Spinal cord (tissue), 9 donors: ENCODE measurements at regions not wholly inside any gene's neighbourhood (a gene's known extent, or its start where the extent isn't known, plus 50 kb on each side); places are given as distances from the start of the nearest gene placed in this dataset.

ENCODE experiments used
- DNase-seq, 6 donors: peaks; one replicate each; pipeline versions ENCODE4 v3.0.0 to v3.0.0-alpha.2; 2013 to 2015; ENCODE audit warnings: low spot score in 6 of 6, low read depth in 4 of 6
- H3K27ac ChIP-seq: one replicate; pipeline ENCODE4 v1.5.1; 2013; ENCODE audit warnings: low read depth, low read length, control low read depth
- H3K27me3 ChIP-seq: one replicate; pipeline ENCODE4 v1.6.1; 2013; ENCODE audit warnings: low read length; ENCODE audit not compliant: control insufficient read depth, insufficient read depth
- H3K36me3 ChIP-seq: one replicate; pipeline ENCODE4 v1.6.1; 2013; ENCODE audit warnings: low read length; ENCODE audit not compliant: control insufficient read depth, insufficient read depth
- H3K4me1 ChIP-seq: one replicate; pipeline ENCODE4 v1.6.1; 2013; ENCODE audit warnings: low read length; ENCODE audit not compliant: control insufficient read depth, insufficient read depth
- H3K4me3 ChIP-seq: one replicate; pipeline ENCODE4 v1.5.1; 2013; ENCODE audit warnings: low read depth, low read length, control low read depth
- H3K9me3 ChIP-seq: one replicate; pipeline ENCODE4 v1.6.1; 2013; ENCODE audit warnings: low read length; ENCODE audit not compliant: control insufficient read depth, insufficient read depth
- WGBS: methylation state at CpG from one replicate; pipeline ENCODE4 v1.1.5; 2013; ENCODE audit warnings: missing lambda C conversion rate; ENCODE audit not compliant: insufficient coverage; 5-methylcytosine and 5-hydroxymethylcytosine counted together
- donor health status: healthy.

DNA sequence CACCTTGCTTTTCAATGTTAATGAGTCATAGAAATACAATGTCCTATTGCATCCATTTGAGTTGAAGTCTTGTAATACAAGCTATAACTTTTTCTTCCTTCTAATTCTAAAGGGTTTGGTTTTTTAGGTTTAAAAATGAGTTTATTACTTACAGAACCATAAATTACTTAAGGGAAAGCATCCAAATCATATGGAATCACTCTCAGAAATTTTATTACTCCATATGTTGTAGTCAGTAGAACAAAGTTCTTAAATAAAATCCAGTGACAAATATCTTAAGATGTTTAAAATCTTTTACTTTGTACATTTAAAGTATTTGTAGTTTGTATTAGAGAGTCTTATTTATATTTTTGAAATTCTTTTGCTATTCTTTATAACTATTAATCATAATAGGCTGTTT is 253.2 kb downstream of the IPO8 start:
- no peaks in the 10 kb centered on the region for H3K9me3 ChIP-seq
- no peaks in the 10 kb centered on the region for H3K4me1 ChIP-seq
- no peak overlapping the region for H3K4me3 ChIP-seq
- H3K36me3 ChIP-seq = no peaks in the 10 kb centered on the region
- no peak for DNase-seq
- H3K27me3 ChIP-seq = no peaks in the 10 kb centered on the region
- H3K27ac ChIP-seq = no peak overlapping the region

DNA sequence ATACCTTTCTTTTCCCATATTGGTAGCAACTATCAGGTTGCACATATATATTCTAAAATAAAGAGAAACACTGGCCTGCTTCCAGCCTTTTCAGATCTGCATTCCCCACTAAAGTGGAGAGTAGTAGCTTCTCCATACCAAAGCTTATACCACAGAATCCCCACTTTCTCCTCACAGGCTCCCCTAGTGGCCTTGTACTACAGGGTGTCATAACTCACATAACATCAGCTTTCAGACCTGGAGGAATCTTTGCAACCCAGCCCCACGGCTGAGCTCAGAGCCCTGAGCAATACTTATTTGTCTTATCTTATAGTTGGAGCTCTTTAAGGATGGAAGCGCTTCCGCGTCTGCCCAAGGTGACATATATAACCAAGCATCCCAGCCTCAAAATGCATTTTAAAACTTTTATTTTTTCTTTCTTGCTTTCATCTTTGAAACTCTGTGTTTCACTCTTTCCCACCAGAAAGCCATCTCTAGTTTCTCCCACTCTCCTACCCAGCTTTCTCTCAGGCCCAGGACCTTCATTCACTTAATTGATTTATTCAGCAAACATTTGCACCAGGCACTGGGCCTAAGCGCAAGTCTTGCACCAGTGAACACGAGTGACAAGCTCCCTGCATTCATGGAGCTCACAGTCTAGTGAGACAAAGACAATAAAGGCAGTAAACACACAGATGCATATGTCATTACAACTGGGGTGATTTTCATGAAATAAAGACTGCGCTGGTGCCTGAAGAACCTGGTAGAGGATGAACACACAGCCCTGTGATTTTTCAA is 254.7 kb downstream of the IPO8 start:
- Histone ChIP-seq H3K27me3 (no peaks in the 10 kb centered on the region), H3K4me1 (no peaks in the 10 kb centered on the region), H3K9me3 (no peaks in the 10 kb centered on the region), H3K4me3 (no peak overlapping the region), H3K36me3 (no peaks in the 10 kb centered on the region), H3K27ac (no peak overlapping the region)
- peak in 1 of 6 donors; percentile 11 for DNase-seq
- 63% methylated on average over 2 of the region's 7 CpGs for WGBS

DNA sequence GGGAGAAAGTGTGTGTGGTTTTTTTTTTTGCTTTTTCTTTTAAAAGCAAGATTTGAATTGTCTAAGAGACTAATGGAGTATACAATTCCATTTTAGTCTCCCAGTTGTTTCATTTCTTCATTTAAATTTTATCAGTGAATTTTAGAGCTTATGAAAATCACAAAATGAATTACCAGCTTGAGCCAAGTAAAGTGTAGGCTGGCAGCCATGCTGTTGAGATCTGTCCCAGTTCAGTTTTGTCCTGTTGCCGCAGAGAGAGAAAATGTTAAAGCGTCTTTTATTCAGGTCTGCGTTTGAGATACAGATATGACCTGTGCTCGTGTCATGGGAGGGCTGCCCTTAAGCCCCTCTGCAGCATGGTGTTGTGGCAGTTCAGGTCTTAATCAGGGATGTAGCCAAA is 256.5 kb downstream of the IPO8 start:
- H3K36me3 ChIP-seq = no peaks in the 10 kb centered on the region
- 70% methylated on average over 4 of the region's 4 CpGs for WGBS
- no peaks in the 10 kb centered on the region for H3K4me1 ChIP-seq

DNA sequence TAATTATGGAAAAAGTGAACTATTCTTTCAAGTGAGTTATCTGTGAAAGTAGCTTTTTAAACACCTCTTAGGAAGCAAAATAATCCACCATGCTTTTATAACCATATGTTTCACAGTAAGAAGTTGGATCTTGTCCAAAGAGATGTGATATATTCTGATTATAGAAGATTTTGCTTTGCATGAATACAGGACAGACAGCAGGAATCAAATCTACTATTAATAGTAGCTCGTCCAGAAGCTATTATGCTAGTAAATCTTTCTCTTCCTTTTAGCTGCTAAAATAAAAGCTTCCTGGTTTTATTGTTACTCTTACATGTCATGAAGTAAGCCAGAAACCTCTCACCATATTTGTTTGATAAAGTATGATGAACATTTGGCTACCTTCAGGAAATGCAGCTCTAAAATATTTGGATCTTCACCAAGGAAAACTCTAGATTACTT is 257.0 kb downstream of the IPO8 start:
- no peaks in the 10 kb centered on the region for H3K9me3 ChIP-seq
- H3K27ac ChIP-seq = no peak overlapping the region
- DNase-seq = peak in 2 of 6 donors; percentile 51 to 57
- H3K36me3 ChIP-seq = no peaks in the 10 kb centered on the region
- H3K4me3 ChIP-seq = no peak overlapping the region
- WGBS = no CpG with 5 or more reads among the region's 1 CpG
- no peaks in the 10 kb centered on the region for H3K27me3 ChIP-seq
- H3K4me1 ChIP-seq = no peaks in the 10 kb centered on the region

More for the DNA sequence above, 256.5 kb downstream of the IPO8 start:
- Histone ChIP-seq H3K4me3 (no peak overlapping the region), H3K27ac (no peak overlapping the region), H3K27me3 (no peaks in the 10 kb centered on the region), H3K9me3 (no peaks in the 10 kb centered on the region)
- peak in 2 of 6 donors; percentile 8 to 68 for DNase-seq

DNA sequence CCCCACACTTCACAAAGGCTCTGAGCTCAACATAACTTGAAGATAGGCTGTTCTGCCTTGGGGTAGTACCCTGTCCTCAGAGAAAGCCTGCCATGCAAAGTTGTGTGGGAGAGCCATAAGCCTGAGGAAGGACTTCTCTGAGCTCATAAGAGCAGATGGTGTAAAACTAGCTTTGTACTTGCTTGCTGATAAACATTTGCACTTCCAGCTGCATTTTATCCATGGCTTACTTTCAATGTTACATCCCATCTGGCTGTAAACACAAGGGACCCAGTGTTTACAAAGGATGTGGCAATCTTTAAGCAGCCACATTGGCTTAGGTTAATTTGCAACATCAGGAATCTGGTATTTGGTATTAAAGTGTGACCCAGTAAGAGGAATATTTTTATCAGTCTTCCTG is 258.1 kb downstream of the IPO8 start:
- H3K27me3 ChIP-seq = no peaks in the 10 kb centered on the region
- H3K4me1 ChIP-seq = no peaks in the 10 kb centered on the region
- H3K27ac ChIP-seq = no peak overlapping the region
- DNase-seq = peak in 3 of 6 donors; percentile 13 to 82 (median 74)
- H3K36me3 ChIP-seq = no peaks in the 10 kb centered on the region
- no peaks in the 10 kb centered on the region for H3K9me3 ChIP-seq
- H3K4me3 ChIP-seq = no peak overlapping the region

DNA sequence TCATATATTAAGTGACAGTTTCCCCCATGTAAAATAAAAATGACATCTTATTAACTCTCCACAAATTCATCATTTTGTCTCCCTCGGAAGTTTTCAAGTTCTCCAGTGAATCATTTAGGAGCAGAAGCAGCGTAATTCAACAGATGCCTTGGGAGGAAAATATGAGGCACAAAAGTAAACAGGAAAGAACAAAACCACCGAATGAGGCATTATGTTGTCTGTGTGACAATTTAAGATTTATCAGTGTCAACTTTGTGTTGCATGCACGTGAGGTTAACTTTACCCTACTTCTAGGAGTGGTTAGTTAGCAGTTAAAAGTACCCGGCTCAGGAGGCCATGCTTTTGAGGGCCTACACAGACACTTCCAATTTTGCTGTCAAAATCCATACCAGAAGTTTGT is 258.6 kb downstream of the IPO8 start:
- Histone ChIP-seq H3K36me3 (no peaks in the 10 kb centered on the region), H3K27me3 (no peaks in the 10 kb centered on the region), H3K9me3 (no peaks in the 10 kb centered on the region), H3K27ac (no peak overlapping the region), H3K4me3 (no peak overlapping the region), H3K4me1 (no peaks in the 10 kb centered on the region)
- no peak for DNase-seq
- 100% methylated on average over 1 of the region's 5 CpGs for WGBS

DNA sequence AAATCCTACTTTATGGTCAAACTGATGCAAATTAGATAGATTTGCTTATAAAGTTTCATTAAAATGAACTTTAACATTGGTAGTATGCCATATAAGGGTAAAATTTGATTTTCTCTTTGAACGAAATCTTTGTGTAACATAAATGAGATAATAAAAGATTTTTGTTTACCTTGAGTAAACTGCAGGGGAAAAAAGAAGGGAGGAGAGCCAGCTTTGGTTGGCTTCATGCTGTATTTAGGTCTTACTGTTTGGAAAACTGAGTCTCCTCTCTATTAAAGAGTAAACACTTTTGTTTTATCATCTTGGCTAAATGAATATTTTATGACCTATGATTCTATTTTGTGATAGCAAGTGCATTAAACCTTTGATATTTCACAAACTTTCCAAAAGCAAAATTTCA is 267.6 kb downstream of the IPO8 start:
- Histone ChIP-seq H3K36me3 (no peaks in the 10 kb centered on the region), H3K4me3 (no peak overlapping the region), H3K4me1 (no peaks in the 10 kb centered on the region), H3K27me3 (no peaks in the 10 kb centered on the region), H3K27ac (no peak overlapping the region), H3K9me3 (no peaks in the 10 kb centered on the region)
- no peak for DNase-seq
- no CpG with 5 or more reads among the region's 1 CpG for WGBS

DNA sequence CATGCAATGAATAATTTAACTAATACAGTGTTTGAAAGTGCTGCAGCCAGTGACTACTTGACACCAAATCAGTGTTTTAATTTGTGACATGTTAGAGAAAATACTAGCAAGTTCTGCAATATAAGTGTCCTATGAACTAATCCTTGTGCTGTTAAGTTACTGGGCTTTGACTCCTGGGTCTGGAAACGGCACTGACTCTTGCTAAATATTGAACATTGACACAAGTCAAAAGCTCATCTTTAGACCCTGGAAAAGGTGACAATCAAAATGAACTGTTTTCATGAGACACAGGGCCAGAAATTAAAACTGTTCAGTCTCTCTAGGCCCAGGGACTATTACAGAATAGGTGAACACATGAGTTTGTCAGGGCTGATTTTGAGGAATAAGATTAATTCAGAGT is 268.1 kb downstream of the IPO8 start:
- H3K27ac ChIP-seq = no peak overlapping the region
- H3K27me3 ChIP-seq = no peaks in the 10 kb centered on the region

DNA sequence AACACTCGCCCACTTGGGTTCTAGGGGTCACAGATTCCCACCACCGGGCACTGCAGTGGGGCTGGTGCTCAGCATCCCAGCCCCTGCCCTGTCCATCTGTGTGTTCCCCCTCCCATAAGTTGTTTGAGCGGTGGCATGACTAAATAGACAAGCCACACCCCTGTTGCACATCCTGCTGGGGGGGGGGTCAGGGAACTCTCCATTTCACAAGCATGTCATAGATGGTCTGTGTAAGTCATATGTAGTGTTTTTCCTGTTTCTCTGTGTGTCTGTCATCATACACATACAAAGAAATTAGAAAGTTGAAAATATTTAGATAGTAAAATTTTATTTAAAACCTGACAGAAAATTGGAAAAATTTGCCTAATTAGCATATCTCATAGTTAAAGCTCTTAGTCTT is 270.2 kb downstream of the IPO8 start:
- Histone ChIP-seq H3K27me3 (no peaks in the 10 kb centered on the region), H3K9me3 (no peaks in the 10 kb centered on the region), H3K36me3 (no peaks in the 10 kb centered on the region), H3K4me1 (no peaks in the 10 kb centered on the region), H3K4me3 (no peak overlapping the region), H3K27ac (no peak overlapping the region)
- no peak for DNase-seq
- 69% methylated on average over 2 of the region's 3 CpGs for WGBS

More for the DNA sequence above, 268.1 kb downstream of the IPO8 start:
- Histone ChIP-seq H3K4me1 (no peaks in the 10 kb centered on the region), H3K4me3 (no peak overlapping the region), H3K9me3 (no peaks in the 10 kb centered on the region), H3K36me3 (no peaks in the 10 kb centered on the region)
- WGBS = 50% methylated on average over 1 of the region's 1 CpG
- no peak for DNase-seq

DNA sequence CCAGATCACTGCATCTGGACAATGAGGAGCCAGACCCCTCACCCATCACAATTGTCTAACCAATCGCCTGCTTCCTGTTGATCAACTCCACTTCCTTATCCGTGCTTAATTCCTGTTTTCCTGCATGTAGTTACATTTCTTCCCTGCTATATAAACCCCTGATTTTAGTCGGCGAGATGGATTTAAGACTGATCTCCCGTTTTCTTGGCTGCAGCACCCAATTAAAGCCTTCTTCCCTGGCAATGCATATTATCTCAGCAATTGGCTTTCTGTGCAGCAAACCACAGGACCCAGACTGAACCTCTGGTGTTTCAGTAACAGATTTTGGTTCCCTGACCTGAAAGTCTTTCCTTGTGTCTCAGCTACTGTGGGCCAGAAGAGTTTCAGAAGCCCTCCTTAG is 272.3 kb downstream of the IPO8 start:
- no peaks in the 10 kb centered on the region for H3K27me3 ChIP-seq
- no peak overlapping the region for H3K27ac ChIP-seq
- no peaks in the 10 kb centered on the region for H3K4me1 ChIP-seq
- WGBS = 88% methylated on average over 5 of the region's 5 CpGs
- no peaks in the 10 kb centered on the region for H3K9me3 ChIP-seq
- DNase-seq = no peak
- no peaks in the 10 kb centered on the region for H3K36me3 ChIP-seq
- no peak overlapping the region for H3K4me3 ChIP-seq
